CD4-positive, alpha-beta T cell treated with Interleukin-15 for 1 hour (primary cell): ENCODE measurements at regions not wholly inside any gene's neighbourhood (a gene's known extent, or its start where the extent isn't known, plus 50 kb on each side); places are given as distances from the start of the nearest gene placed in this dataset.
"Not testable (repeated sequence)": the region's sequence is repeated elsewhere in the genome, so short reads cannot be mapped to it uniquely, and the experiment has no call there.

Experiments
- DNase-seq: peaks from one replicate; pipeline ENCODE4 v3.0.0-alpha.2; 2020

DNA sequence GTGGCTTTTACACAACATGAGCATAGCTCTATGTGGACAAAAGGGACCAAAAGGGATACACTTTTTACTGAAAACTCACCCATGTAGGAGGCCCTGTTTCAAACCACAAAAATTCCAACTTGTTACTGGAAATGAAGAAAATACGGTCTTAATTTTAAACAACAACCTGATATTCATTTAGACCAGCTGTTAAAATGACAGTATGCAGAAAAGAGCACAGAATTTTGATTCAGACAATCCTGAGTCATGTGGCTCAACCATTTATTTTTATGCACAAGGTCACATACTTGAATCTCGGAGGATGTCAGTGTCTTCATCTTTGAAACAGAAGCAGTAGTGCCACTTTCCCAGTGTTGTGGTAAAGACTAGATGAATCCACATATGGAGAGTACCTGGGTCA is 426.5 kb upstream of the NFE2L3 start:
- no peak for DNase-seq

DNA sequence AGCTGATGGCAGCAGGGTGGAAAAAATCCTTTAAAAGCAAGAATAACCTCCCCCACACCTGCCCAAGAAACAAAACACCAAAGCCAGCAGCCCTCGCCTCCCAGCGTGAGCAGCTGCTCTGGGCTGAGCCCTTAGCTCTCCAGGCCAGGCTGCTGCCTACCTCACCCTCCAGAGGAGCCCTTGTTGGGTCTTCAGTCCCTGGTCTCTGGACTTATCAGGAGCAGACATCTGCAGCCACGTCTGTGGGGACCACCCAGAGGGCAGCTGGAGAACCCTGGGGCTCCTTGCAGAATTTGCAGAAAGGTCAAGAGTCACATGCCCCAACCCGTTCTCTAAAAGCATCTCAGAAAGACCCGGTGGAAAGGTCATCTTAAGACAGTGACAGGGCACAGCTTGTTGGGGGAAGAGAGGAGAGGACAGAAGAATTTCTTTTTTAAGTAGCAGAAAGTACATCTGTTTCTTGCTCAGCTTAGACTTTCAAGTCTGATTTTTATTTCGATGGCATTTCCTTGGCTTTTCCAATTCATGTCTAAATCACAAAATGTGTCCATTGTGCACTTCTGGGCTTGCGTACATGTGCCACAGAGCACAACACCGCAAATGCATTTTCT is 425.7 kb upstream of the NFE2L3 start:
- DNase-seq: no peak

DNA sequence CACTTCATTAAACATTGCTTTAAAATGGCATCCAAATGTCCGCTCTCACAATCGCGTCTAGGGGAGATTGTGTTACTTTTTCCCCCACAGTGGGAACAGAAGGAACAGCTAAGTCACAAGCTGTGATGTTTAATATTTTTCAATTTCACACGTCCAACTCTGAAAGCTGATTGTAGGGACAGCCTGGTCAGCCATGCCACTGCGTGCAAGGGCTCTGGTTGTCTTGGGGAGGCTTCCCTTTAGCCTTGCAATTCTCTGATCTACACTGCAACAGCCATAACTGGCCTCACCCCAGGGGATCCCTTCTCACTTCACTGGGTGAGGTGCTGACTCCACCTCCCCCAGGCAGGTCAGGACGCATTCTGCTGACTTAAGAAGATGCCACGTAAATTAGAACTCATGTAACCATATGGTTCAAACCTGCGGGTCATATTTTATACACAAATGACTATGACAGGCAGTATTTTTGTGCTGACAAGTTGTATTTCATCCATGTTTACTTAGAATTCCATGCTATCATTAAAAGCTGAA is 425.2 kb upstream of the NFE2L3 start:
- DNase-seq: no peak

DNA sequence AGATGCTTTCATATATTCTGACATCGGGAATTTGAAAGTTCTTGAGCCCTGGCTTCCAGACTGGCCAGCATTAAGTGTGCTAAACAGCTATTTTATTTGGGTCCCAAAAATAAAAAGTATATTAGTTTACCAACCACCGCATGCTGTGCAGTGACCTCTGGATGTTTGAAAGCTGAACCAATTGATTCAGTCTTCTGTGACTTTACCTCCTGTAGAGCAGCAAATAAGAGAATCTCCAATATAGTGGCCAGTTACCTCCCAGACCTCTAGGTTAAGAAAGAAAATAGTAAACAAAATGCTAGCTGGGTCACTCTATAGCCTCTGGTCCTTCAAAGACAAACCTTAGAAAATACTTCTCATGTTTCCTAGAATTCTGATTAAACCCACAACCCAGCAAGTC is 424.6 kb upstream of the NFE2L3 start:
- DNase-seq: no peak

DNA sequence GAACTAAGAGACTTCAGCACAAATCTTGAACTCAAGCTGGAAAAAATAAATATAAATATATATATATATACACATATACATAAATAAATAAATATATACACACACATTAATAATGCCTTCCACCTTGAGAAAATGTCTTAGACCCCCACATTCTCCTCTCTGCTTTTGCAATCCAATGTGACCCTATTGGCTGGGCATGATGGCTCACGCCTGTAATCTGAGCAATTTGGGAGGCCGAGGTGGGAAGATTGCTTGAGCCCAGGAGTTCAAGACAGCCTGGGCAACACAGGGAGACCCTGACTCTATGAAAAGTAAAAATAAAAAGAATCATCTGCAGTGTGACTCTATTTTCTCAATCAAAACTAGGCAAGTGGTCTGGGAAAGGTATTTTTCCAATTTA is 424.1 kb upstream of the NFE2L3 start:
- DNase-seq: no peak

DNA sequence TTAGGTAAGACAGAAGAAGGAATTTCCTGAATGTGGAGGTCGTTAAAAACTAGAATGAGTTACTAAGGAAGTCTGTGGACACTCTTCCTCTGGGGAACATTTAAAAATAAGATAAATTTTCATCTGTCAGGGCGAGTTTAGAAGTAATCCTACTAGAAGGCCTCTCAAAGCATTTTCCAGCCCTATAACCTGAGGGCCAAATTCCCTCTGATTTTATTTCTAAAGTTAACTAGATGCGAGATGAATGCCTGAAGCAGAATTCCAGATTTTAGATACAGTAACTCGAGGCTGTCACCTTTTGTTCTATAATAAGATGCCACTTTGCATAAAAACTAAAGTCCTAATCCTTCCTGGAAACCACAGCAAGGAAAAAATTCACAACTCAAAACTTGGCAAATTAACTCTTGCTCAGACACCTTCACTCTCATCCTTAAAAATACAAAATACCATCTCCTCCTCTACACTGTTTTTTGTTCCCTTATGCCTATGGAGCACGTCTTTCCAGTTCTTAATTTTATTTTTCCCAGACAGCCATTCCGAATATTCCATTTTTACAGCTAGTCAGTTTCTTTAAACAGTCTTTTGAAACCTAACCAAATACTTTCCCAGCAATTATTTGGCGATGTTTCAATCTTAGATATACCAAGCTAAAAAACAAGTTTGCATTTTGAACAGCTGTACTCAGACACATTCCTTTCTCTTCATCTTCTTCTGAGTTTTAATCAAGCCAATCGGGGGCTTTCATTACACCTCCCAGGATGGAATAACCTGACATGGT is 420.7 kb upstream of the NFE2L3 start:
- DNase-seq: no peak

DNA sequence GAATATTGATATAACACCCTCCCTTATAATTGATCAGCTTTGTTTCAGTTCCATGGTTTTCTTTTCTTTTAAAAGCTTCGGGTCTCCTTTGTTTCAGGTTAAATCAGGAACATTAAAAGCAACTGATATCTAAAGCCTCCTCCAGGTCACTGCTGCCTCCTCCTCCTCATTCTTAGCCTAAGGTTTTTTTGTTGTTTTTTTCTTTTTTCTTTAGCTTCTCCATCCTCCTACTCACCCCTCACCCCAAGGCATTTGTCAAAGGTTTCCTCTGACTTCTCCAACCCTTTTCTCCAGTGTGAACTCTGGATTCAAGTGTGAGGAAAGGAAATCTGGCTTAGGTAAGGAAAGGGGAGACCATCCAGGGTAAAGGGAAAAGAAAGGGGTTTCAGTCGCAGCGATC is 420.2 kb upstream of the NFE2L3 start:
- DNase-seq: no peak

DNA sequence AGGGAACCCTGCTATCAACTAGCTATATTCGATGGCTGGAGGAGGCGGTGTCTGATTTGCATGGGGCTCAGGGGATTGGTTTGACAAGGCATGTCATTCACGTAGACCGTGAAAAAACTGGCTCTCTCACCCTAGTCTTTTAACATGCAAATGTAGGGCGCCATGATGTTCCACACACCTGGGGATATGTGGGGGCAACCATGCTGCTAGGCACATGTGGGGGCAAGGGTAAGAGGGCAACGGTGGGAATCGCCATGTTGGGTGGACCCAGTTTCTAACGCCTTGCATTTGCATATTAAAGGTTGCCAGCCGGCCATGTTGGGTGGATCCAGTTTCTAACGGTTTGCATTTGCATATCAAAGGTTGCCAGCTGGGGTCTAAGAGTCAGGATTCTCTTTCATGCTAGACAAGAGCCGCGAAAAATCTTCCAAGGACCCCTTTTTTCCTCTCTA is 419.2 kb upstream of the NFE2L3 start:
- DNase-seq: no peak

DNA sequence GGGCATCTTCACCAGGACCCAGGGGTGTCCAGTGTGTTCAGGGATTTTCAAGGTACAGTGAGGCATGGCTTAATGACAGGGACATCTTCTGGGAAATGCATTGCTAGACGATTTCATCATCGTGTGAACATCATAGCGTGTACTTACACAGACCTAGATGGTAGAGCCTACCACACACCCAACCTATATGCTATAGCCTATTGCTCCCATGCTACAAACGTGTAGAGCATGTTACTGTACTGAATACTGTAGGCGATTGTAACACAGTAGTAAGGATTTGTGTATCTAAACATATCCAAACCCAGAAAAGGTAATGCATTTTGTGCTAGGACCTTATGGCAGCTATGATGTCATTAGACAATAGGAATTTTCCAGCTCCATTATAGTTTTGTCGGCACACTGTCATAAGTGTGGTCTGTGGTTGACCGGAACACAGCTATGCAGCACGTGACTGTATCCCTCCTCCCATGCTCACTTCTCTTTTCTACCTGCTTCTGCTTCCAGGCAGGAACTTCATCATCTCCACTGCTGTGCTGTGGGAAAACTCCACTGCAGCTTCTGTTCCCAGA is 416.2 kb upstream of the NFE2L3 start:
- no peak for DNase-seq

DNA sequence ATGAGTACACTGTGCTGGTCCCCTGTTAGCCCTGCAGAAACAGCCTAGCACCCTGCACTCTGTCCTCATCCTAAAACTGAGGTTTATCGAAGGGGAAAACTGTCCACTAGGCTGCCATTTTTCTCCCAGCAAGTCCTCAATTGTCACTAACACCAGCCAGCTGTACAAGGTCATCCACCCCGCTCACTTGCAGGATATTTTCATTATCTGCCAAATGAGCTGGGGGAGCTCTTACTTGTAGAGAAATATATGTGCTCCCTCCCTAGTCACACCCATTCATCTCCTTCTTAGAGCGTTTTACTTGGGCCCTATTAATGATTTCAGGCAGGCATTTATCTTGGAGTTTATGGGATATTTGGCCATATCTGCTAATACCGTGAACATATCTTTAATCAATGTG is 413.5 kb upstream of the NFE2L3 start:
- no peak for DNase-seq

DNA sequence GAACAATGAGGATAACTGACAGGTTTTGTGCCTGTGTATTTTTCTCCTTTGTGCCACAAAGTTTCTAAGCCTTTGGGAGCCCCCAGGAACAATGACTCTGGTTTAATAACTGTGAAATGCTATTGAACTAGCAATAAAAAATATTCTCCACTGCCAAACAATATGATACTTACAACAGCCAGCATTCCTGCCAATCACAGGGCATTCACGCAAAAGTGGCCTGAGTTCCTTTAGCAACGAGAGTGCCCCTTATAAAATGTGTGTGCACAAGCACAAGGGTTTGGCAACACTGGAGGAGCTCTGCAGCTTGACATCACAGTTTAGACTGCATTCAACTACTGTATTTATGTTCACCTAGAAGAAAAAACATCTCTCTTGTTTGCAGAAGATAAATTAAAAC is 412.9 kb upstream of the NFE2L3 start:
- DNase-seq: no peak

DNA sequence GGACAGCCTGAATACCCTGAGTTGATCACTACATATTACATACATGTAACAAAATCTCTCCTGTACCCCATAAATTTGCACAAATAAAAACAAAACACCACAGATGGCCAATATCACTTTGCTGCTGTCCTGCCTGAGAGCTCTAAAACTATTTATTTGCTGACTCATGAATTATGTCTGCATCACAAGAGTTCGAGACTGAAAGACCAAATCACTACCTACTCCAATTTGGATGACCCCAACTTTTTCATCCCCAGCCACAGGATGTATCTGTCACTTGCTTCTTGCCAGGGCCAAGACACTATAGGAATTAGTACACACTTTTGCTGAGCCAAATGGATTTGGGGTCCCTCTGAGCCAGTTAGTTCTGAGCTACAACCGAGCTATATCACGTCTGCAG is 409.7 kb upstream of the NFE2L3 start:
- no peak for DNase-seq

DNA sequence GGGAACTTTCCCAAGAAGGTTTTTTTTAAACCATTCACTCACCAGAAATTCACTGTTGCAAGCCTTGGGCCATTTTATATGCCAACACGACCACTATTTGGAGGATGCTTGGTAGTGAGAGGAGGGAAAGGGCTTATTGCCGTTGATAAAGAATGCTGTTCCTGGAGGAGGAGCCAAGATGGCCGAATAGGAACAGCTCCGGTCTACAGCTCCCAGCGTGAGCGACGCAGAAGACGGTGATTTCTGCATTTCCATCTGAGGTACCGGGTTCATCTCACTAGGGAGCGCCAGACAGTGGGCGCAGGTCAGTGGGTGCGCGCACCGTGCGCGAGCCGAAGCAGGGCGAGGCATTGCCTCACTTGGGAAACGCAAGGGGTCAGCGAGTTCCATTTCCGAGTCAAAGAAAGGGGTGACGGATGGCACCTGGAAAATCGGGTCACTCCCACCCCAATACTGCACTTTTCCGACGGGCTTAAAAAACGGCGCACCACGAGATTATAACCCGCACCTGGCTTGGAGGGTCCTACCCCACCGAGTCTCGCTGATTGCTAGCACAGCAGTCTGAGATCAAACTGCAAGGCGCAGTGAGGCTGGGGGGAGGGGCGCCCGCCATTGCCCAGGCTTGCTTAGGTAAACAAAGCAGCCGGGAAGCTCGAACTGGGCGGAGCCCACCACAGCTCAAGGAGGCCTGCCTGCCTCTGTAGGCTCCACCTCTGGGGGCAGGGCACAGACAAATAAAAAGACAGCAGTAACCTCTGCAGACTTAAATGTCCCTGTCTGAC is 408.1 kb upstream of the NFE2L3 start:
- not testable (repeated sequence) for DNase-seq

DNA sequence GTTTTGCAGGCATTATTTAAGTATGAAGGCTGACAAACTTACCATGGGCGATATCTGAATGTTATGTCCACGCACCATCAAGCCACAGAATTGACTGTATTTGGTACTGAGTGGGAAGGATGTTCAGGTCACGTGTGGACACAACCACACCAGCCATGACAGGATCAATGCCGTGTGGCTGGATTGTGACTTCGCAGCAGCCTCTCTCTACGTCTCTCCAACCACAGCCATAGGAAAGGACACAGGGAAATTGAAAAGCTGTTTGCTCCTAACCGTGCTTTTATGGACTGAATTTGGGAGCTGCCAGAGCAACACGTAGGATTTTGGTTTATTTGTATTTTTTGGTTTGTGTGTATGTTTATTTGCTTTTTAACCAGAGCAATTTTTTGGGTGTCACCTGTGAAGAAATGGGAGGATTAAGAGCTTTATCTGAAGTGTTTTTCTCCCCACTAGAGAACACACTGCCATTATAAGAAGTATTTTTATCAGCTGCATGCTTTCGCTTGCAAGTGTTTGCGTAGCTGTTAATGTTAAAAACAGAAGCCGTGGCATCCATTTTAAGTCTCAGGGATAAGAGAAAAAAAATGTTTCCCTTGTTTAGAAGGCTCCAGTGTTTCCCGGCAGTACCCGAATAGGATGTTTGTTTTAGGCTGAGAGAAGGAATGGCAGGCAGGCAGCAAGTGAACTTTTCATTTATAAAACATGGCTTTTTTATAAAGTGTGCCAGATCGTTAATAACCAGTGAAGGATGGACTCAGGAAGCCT is 401.1 kb upstream of the NFE2L3 start:
- no peak for DNase-seq

DNA sequence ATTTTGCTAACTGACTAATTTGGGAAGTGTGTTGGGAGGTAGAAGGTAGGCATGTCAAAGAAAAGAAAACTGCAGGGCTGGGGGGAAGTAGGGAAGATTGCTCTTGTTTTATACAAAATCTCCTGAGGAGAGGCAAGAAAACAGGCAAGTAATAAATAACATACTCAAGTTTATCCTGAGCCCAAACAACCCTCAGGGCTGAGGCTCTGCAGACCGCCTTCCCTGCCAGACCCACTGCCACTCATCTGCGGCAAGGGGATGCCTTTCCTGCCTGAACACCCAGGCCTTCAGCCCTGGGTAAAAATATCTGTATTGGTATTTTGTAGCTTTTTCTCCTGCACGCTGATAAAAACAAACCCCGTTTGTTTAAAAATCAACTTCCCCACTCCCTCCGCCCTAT is 399.8 kb upstream of the NFE2L3 start:
- no peak for DNase-seq

DNA sequence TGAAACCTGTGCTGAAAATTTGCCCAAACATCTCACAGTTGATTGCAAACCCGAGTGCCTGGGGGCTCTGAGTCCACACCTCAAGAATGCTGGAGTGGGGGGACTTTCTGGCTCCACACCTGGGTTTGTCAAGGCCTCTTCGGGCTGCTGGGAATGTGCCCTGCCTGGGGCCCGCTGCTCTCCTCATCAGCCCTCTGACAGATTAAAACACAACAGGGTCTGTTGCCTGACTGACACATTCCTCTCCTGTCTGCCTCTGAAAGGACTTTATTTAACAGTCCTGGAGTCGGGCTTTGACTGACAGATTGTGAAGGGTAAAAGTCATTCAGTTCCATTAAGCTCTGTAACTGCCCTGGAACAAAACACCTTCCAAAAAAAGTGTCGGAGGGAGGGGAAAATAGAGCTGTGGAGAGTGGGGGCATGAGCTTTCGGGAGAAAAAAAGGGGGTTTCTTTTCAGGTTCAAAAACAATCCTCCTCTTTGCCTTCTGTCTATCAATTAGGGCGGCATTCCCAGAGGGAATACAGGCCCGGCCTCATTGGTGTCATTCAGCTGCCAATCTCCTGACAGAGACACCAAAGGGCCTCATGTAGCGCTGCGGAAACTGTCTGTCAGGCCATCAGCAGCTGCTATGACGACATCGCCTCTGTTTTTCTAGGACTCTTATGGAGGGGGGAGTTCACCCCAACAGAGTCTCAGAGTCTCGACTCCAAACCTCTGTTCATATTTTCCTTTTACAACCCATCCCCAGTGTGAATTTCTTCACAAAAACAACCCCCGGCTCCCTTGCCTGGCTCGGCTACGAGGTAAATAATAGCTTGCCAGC is 398.8 kb upstream of the NFE2L3 start:
- DNase-seq: no peak

DNA sequence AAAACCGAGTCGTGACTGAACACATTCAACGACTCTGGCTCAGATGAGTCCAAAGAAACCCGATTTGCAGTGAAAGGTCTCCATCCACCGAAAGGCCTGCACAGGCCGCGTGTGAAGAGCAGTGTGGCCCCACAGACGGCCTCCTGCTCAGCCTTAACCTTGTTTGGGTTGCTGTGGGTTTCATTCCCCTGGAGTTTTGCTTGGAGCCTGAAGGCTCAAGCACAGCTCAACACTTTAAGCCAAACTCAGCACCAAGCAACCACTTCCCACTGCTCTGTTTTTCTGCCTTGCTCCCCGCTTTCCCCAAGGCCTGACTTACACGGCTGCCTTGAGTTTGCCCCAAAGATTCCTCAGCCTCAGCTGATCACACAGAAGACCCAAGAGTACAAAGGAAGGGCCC is 398.2 kb upstream of the NFE2L3 start:
- no peak for DNase-seq

DNA sequence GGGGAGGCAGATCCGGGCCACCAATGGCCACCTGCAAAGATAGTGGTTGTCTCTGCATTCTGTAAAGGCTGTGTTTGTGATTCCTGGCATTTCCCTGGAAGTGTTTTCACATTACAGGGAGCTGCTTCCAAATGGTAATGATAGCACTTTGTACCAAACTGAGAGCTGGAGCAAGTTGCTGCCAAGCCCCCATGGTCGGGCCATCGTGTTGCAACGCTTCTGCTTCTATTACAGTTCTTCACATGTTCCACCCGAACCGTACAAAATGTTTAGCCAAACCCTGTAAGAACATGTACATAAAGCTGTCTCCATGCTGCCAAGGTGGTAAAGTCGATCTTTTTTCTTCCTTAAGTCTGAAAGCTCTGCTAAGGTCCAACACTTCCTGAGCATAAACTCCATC is 397.7 kb upstream of the NFE2L3 start:
- DNase-seq: no peak

DNA sequence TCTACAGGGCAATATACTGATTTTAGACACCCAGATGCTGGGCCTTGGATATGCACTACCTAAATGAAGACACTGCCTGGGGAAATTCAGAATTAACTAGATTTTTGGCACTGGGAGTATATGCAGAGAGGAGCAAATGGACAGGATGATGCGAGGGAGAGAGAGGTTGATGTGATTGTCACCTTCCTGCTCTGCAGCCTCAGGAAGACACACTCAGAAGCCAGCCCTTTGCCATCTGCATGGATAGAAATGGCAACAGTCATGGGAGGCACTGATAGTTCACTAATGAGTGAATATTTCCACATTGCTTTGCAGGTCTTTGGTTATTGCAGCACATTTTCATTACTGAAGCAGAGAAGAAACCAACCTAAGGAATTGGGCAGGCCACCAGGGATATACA is 397.2 kb upstream of the NFE2L3 start:
- no peak for DNase-seq

DNA sequence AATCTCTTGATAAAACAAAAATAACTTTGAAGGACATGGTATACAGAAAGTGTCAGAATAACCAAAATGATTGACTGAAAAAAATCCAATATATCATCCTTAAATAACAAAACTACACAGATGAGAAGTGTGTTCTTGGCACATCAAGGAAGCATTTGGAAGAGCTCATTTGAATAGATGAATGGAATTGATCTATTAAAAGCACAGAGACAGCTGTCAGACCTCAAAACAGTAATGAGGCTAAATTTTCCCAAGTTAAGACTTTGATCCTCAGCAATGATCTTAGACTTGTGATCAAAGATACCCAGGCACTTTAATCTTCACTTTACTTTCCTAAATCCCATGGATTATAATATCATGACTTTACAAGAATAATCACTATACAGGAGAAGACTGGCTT is 395.4 kb upstream of the NFE2L3 start:
- no peak for DNase-seq

DNA sequence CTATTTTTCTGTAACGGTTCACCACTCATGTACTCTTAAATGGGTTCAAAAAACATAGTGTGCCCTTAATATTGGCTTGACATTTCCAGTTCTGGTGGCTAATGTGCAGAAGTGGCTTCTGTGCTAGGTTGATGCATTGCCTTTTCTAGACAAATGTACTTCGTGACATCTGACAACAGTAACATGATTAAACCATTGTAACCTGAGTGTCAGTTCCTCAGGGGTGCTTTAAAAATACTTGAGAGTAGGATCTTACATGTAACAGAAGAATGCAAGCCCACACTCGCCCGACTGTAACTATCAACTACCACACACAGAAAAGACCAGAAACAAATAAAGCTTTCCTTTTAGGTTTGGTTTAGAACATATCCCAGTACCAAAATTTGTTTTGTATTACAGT is 393.4 kb upstream of the NFE2L3 start:
- no peak for DNase-seq

DNA sequence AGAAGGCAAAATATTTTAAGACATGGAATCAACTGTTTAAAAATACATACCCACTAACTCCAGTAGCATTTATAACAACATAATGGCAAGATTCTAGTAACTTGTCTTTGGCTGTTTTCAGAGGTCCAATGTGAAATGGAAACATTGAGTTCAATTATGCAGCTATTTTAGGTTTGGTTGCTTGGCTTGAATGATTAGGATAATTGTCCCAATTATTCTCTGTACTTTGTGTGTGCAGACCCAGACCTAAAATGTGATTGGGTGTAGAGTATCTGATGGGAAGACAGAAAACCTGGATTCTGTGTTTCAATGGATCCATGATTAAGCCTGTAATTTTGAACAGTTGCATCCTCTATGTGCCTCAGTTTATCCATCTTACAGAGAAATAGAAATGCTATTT is 392.7 kb upstream of the NFE2L3 start:
- DNase-seq: no peak
